Panc1 (cell line): ENCODE measurements at regions not wholly inside any gene's neighbourhood (a gene's known extent, or its start where the extent isn't known, plus 50 kb on each side); places are given as distances from the start of the nearest gene placed in this dataset.

Experiments
- SIN3A ChIP-seq: IDR thresholded peaks from 2 replicates; pipeline ENCODE4 v1.6.1; 2012; ENCODE audit warnings: low read depth, mild to moderate bottlenecking, low read length, moderate library complexity, borderline replicate concordance; ENCODE audit not compliant: insufficient read depth
- TCF7L2 ChIP-seq: IDR thresholded peaks from 2 replicates; pipeline ENCODE4 v1.6.1; 2011; ENCODE audit warnings: mild to moderate bottlenecking, low read depth, low read length, inconsistent platforms
- TF ChIP-seq, protein P1 (sequence below): fragments of 450-650 bp; IDR thresholded peaks from 2 replicates; pipeline ENCODE4 v1.5.1; 2017; ENCODE audit warnings: mild to moderate bottlenecking

DNA sequence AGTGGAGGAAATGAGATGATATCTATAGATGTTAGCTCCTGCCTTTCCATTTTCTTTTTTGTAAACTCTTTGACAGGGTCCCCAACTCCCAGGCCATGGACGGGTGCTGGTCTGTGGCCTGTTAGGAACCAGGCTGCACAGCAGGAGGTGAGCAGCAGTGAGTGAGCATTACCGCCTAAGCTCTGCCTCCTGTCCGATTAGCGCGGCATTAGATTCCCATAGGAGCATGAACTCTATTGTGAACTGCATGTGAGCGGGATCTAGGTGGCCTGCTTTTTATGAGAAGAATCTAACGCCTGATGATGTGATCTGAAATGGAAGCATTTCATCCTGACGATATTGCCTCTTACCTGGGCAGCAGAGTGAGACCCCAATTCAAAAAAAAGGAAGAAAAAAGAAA lies 56.8 kb upstream of the CHD2 start:
- TF ChIP-seq, protein P1, sequence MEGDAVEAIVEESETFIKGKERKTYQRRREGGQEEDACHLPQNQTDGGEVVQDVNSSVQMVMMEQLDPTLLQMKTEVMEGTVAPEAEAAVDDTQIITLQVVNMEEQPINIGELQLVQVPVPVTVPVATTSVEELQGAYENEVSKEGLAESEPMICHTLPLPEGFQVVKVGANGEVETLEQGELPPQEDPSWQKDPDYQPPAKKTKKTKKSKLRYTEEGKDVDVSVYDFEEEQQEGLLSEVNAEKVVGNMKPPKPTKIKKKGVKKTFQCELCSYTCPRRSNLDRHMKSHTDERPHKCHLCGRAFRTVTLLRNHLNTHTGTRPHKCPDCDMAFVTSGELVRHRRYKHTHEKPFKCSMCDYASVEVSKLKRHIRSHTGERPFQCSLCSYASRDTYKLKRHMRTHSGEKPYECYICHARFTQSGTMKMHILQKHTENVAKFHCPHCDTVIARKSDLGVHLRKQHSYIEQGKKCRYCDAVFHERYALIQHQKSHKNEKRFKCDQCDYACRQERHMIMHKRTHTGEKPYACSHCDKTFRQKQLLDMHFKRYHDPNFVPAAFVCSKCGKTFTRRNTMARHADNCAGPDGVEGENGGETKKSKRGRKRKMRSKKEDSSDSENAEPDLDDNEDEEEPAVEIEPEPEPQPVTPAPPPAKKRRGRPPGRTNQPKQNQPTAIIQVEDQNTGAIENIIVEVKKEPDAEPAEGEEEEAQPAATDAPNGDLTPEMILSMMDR: no peak
- no peak for TF ChIP-seq TCF7L2
- TF ChIP-seq SIN3A: no peak
